Endodermal cell (in vitro differentiated cells): ENCODE measurements at regions not wholly inside any gene's neighbourhood (a gene's known extent, or its start where the extent isn't known, plus 50 kb on each side); places are given as distances from the start of the nearest gene placed in this dataset.
A peak's percentile ranks its signal among the peaks of the same experiment; 100 is the strongest.

ENCODE experiments used
- DNase-seq: peaks from one replicate; pipeline ENCODE4 v3.0.0-alpha.2; 2017
- H3K27ac ChIP-seq: 2 replicates; pipeline ENCODE4 v1.5.1; 2013; ENCODE audit warnings: mild to moderate bottlenecking, low read depth, low read length, moderate library complexity
- H3K27me3 ChIP-seq: 2 replicates; pipeline ENCODE4 v1.6.1; 2013; ENCODE audit warnings: mild to moderate bottlenecking, low read length, moderate library complexity; ENCODE audit not compliant: insufficient read depth, control insufficient read depth, poor library complexity, severe bottlenecking
- H3K36me3 ChIP-seq: 2 replicates; pipeline ENCODE4 v1.7.0; 2013; ENCODE audit warnings: mild to moderate bottlenecking, low read length, moderate library complexity; ENCODE audit not compliant: control insufficient read depth, insufficient read depth
- H3K4me1 ChIP-seq: one replicate; pipeline ENCODE4 v1.7.0; 2013; ENCODE audit warnings: low read length; ENCODE audit not compliant: control insufficient read depth, insufficient read depth
- H3K4me3 ChIP-seq: 2 replicates; pipeline ENCODE4 v1.5.1; 2013; ENCODE audit warnings: mild to moderate bottlenecking, low read length, moderate library complexity
- H3K9ac ChIP-seq: 2 replicates; pipeline ENCODE4 v1.6.1; 2013; ENCODE audit warnings: mild to moderate bottlenecking, low read length, moderate library complexity; ENCODE audit not compliant: poor library complexity, severe bottlenecking; ENCODE audit errors: extremely low read depth
- H3K9me3 ChIP-seq: 2 replicates; pipeline ENCODE4 v1.6.1; 2013; ENCODE audit warnings: mild to moderate bottlenecking, low read length, moderate library complexity; ENCODE audit not compliant: control insufficient read depth
- H3K27ac Mint-ChIP-seq: 2 replicates; pipeline ENCODE4 v1.8.0; 2020; ENCODE audit warnings: mixed read lengths
- H3K27me3 Mint-ChIP-seq: 2 replicates; pipeline ENCODE4 v1.8.0; 2021; ENCODE audit warnings: mild to moderate bottlenecking, mixed read lengths; ENCODE audit not compliant: insufficient read depth
- H3K36me3 Mint-ChIP-seq: 2 replicates; pipeline ENCODE4 v1.8.0; 2020; ENCODE audit warnings: low read depth, mixed read lengths
- H3K4me1 Mint-ChIP-seq: 2 replicates; pipeline ENCODE4 v1.8.0; 2020; ENCODE audit warnings: mixed read lengths
- H3K4me3 Mint-ChIP-seq: 2 replicates; pipeline ENCODE4 v1.8.0; 2020; ENCODE audit warnings: mild to moderate bottlenecking, moderate library complexity, mixed read lengths
- H3K9me3 Mint-ChIP-seq: 2 replicates; pipeline ENCODE4 v1.8.0; 2020; ENCODE audit warnings: mild to moderate bottlenecking, mixed read lengths
- WGBS, 2 experiments: methylation state at CpG; one replicate each; pipeline versions ENCODE4 v1.1.5 to v1.1.7; 2013; ENCODE audit warnings: missing lambda C conversion rate in 2 of 2, mixed read lengths in 1 of 2; ENCODE audit not compliant: insufficient coverage in 1 of 2, insufficient read length in 1 of 2; 5-methylcytosine and 5-hydroxymethylcytosine counted together
- TF ChIP-seq, protein P1 (sequence below): fragments of 200-600 bp; sonication (generic); conservative IDR thresholded peaks from 2 replicates; pipeline ENCODE4 v1.5.0; 2021; ENCODE audit warnings: antibody characterized with exemption, mild to moderate bottlenecking

- peaks cover 10% of the 10 kb centered on the region for H3K27me3 Mint-ChIP-seq
- no peaks in the 10 kb centered on the region for H3K36me3 Mint-ChIP-seq
- Histone ChIP-seq H3K4me1 (no peaks in the 10 kb centered on the region), H3K4me3 (no peak overlapping the region), H3K9me3 (no peaks in the 10 kb centered on the region), H3K27ac (no peak overlapping the region), H3K27me3 (no peaks in the 10 kb centered on the region), H3K9ac (no peak overlapping the region), H3K36me3 (no peaks in the 10 kb centered on the region)
- TF ChIP-seq, protein P1, sequence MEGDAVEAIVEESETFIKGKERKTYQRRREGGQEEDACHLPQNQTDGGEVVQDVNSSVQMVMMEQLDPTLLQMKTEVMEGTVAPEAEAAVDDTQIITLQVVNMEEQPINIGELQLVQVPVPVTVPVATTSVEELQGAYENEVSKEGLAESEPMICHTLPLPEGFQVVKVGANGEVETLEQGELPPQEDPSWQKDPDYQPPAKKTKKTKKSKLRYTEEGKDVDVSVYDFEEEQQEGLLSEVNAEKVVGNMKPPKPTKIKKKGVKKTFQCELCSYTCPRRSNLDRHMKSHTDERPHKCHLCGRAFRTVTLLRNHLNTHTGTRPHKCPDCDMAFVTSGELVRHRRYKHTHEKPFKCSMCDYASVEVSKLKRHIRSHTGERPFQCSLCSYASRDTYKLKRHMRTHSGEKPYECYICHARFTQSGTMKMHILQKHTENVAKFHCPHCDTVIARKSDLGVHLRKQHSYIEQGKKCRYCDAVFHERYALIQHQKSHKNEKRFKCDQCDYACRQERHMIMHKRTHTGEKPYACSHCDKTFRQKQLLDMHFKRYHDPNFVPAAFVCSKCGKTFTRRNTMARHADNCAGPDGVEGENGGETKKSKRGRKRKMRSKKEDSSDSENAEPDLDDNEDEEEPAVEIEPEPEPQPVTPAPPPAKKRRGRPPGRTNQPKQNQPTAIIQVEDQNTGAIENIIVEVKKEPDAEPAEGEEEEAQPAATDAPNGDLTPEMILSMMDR = no peak
- H3K4me1 Mint-ChIP-seq = no peaks in the 10 kb centered on the region
- no peak overlapping the region for H3K27ac Mint-ChIP-seq
- no peak for DNase-seq
- H3K4me3 Mint-ChIP-seq = no peak overlapping the region
- WGBS, 2 experiments = 81 to 95% methylated on average over 6 to 7 of the region's 7 CpGs
- no peaks in the 10 kb centered on the region for H3K9me3 Mint-ChIP-seq
These were observed 77.6 kb upstream of the RTL6 start for GRCh38 chr22:44575381-44576268.

- H3K27me3 ChIP-seq = no peaks in the 10 kb centered on the region
- H3K36me3 Mint-ChIP-seq = no peaks in the 10 kb centered on the region
- no peak overlapping the region for H3K4me3 ChIP-seq
- TF ChIP-seq, protein P1 = no peak
- peak; percentile 27 for DNase-seq
- no peak overlapping the region for H3K9ac ChIP-seq
- H3K27ac Mint-ChIP-seq = no peak overlapping the region
- H3K9me3 ChIP-seq = no peaks in the 10 kb centered on the region
- H3K36me3 ChIP-seq = no peaks in the 10 kb centered on the region
- H3K4me1 Mint-ChIP-seq = no peaks in the 10 kb centered on the region
- WGBS, 2 experiments = 82 to 84% methylated on average over 5 to 16 of the region's 17 CpGs
- H3K27me3 Mint-ChIP-seq = peaks cover 16% of the 10 kb centered on the region
- H3K4me3 Mint-ChIP-seq = no peak overlapping the region
- H3K9me3 Mint-ChIP-seq = peaks cover 5% of the 10 kb centered on the region
- H3K4me1 ChIP-seq = no peaks in the 10 kb centered on the region
- H3K27ac ChIP-seq = no peak overlapping the region
These were observed 76.8 kb upstream of the RTL6 start for GRCh38 chr22:44574640-44575380.

GRCh38 chr22:44574057-44574639 is 76.1 kb upstream of the RTL6 start:
- Mint-ChIP-seq H3K27ac (no peak overlapping the region), H3K4me1 (no peaks in the 10 kb centered on the region), H3K4me3 (no peak overlapping the region), H3K27me3 (peaks cover 16% of the 10 kb centered on the region), H3K9me3 (peaks cover 5% of the 10 kb centered on the region), H3K36me3 (no peaks in the 10 kb centered on the region)
- 82 to 87% methylated on average over 5 to 10 of the region's 10 CpGs for WGBS, 2 experiments
- no peaks in the 10 kb centered on the region for H3K36me3 ChIP-seq
- no peak overlapping the region for H3K9ac ChIP-seq
- no peaks in the 10 kb centered on the region for H3K4me1 ChIP-seq
- no peaks in the 10 kb centered on the region for H3K27me3 ChIP-seq
- TF ChIP-seq, protein P1 = no peak
- H3K27ac ChIP-seq = no peak overlapping the region
- no peak overlapping the region for H3K4me3 ChIP-seq
- no peak for DNase-seq
- H3K9me3 ChIP-seq = no peaks in the 10 kb centered on the region
